Endothelial cell of umbilical vein (primary cell): ENCODE measurements at regions not wholly inside any gene's neighbourhood (a gene's known extent, or its start where the extent isn't known, plus 50 kb on each side); places are given as distances from the start of the nearest gene placed in this dataset.
A peak's percentile ranks its signal among the peaks of the same experiment; 100 is the strongest.

Source experiments
- BruUV-seq: library from RNA; stranded (reverse); fragments of 400-500 nt; replicated peaks from 2 replicates; lab custom pipeline; 2021; lab: Mats Ljungman, UMichigan
- CTCF ChIA-PET: fragments of 300-600, 350-600 bp; sonication (Branson Sonifier 250); formaldehyde crosslinking; loops from one replicate; lab custom pipeline; 2021; ENCODE audit warnings: antibody characterized with exemption, inconsistent platforms; lab: Charles Lee
- POLR2A ChIA-PET: fragments of 300-600, 350-600 bp; sonication (Branson Sonifier 250); formaldehyde crosslinking; loops from one replicate; lab custom pipeline; 2021; ENCODE audit warnings: antibody characterized with exemption, inconsistent platforms; lab: Charles Lee
- DNase-seq: peaks from one replicate; pipeline ENCODE4 v3.0.0-alpha.2; 2011; ENCODE audit warnings: low read depth, low spot score
- FAIRE-seq: peaks from 2 replicates; lab custom pipeline; 2011; peaks lifted over from hg19 to GRCh38; lab: Jason Lieb, UNC
- H2AFZ ChIP-seq: 2 replicates; pipeline ENCODE4 v1.6.0; 2012; ENCODE audit warnings: low read depth, low read length, control low read depth, inconsistent platforms
- H3K27ac ChIP-seq: 2 replicates; pipeline ENCODE4 v1.5.1; 2011; ENCODE audit warnings: low read depth, mild to moderate bottlenecking, control low read depth, low read length, moderate library complexity; ENCODE audit not compliant: insufficient read depth
- H3K27me3 ChIP-seq, 2 experiments: 2 replicates each; pipeline versions ENCODE4 v1.6.0 to v1.6.1; 2011; ENCODE audit warnings: low read length in 2 of 2, mixed read lengths in 1 of 2; ENCODE audit not compliant: control insufficient read depth in 2 of 2, insufficient read depth in 2 of 2
- H3K36me3 ChIP-seq, 2 experiments: 2 replicates in 1 of 2; 3 replicates in 1 of 2; pipeline ENCODE4 v1.5.1; 2011; ENCODE audit warnings: low read length in 2 of 2, mild to moderate bottlenecking in 1 of 2, moderate library complexity in 1 of 2; ENCODE audit not compliant: control insufficient read depth in 2 of 2, insufficient read depth in 2 of 2; ENCODE audit errors: extremely low read depth in 1 of 2
- H3K4me1 ChIP-seq: 3 replicates; pipeline ENCODE4 v1.5.1; 2011; ENCODE audit warnings: mild to moderate bottlenecking, low read length; ENCODE audit not compliant: control insufficient read depth, insufficient read depth; ENCODE audit errors: extremely low read depth
- H3K4me2 ChIP-seq: 2 replicates; pipeline ENCODE4 v1.6.1; 2011; ENCODE audit warnings: low read length, control low read depth, mixed read lengths; ENCODE audit not compliant: insufficient read depth
- H3K4me3 ChIP-seq, 3 experiments: fragments of 200-600 bp in 1 of 3; sonication (generic), shearing (Covaris generic) in 1 of 3; replicated peaks in 1 of 3; 2 replicates each; pipeline ENCODE4 v1.5.1; 2011 to 2016; ENCODE audit warnings: control low read depth in 3 of 3, low read length in 3 of 3, mild to moderate bottlenecking in 2 of 3, inconsistent platforms in 1 of 3, low read depth in 1 of 3, moderate library complexity in 1 of 3; ENCODE audit not compliant: insufficient read depth in 1 of 3
- H3K79me2 ChIP-seq: 2 replicates; pipeline ENCODE4 v1.6.0; 2012; ENCODE audit warnings: low read length, inconsistent platforms; ENCODE audit not compliant: control insufficient read depth, insufficient read depth
- H3K9ac ChIP-seq: replicated peaks from 2 replicates; pipeline ENCODE3; 2011; ENCODE audit warnings: low read length, control low read depth; ENCODE audit not compliant: insufficient read depth; ENCODE audit errors: extremely low read depth
- H3K9me1 ChIP-seq: replicated peaks from 3 replicates; pipeline ENCODE4 v1.6.0; 2011; ENCODE audit warnings: mild to moderate bottlenecking, low read length; ENCODE audit not compliant: control insufficient read depth, insufficient read depth; ENCODE audit errors: extremely low read depth
- H3K9me3 ChIP-seq: replicated peaks from 2 replicates; pipeline ENCODE4 v1.5.1; 2012; ENCODE audit warnings: low read length, inconsistent platforms; ENCODE audit not compliant: control insufficient read depth, insufficient read depth
- H4K20me1 ChIP-seq: replicated peaks from 2 replicates; pipeline ENCODE3; 2011; ENCODE audit warnings: mild to moderate bottlenecking, low read length; ENCODE audit not compliant: control insufficient read depth, insufficient read depth; ENCODE audit errors: extremely low read depth
- EZH2 ChIP-seq: IDR thresholded peaks from 2 replicates; pipeline ENCODE4 v1.6.1; 2012; ENCODE audit warnings: borderline replicate concordance, low read depth, mild to moderate bottlenecking, moderate library complexity, low read length, inconsistent platforms; ENCODE audit not compliant: severe bottlenecking
- FOS ChIP-seq: IDR thresholded peaks from 2 replicates; pipeline ENCODE4 v1.6.1; 2011; ENCODE audit warnings: mild to moderate bottlenecking, low read length, moderate library complexity, borderline replicate concordance; ENCODE audit not compliant: insufficient read depth
- GATA2 ChIP-seq: IDR thresholded peaks from 2 replicates; pipeline ENCODE4 v1.7.0; 2011; ENCODE audit warnings: low read depth, mild to moderate bottlenecking, moderate library complexity, mixed read lengths, low read length; ENCODE audit not compliant: insufficient read length, insufficient read depth
- JUN ChIP-seq: IDR thresholded peaks from 2 replicates; pipeline ENCODE4 v1.6.1; 2011; ENCODE audit warnings: borderline replicate concordance, low read depth; ENCODE audit not compliant: insufficient read length, insufficient read depth
- MYC ChIP-seq: IDR thresholded peaks from one replicate; pipeline ENCODE4 v1.6.1; 2011; ENCODE audit warnings: mild to moderate bottlenecking, low read depth, low read length
- POLR2A ChIP-seq: IDR thresholded peaks from 2 replicates; pipeline ENCODE4 v1.6.1; 2012; ENCODE audit warnings: low read depth, mild to moderate bottlenecking, control low read depth, low read length
- POLR2AphosphoS5 ChIP-seq: IDR thresholded peaks from 2 replicates; pipeline ENCODE4 v1.6.1; 2012; ENCODE audit warnings: low read depth, mild to moderate bottlenecking, control low read depth, low read length, moderate library complexity; ENCODE audit not compliant: insufficient read depth
- dilution Hi-C: fragments of 300-500 bp; cut with MboI; formaldehyde crosslinking; loops from one replicate; pipeline ENCODE4 v1.15.0; 2019; ENCODE audit warnings: low sequenced_read_pairs; ENCODE audit not compliant: extremely low pct_ligation_motif_present
- intact Hi-C: fragments of 100-400 bp; cut with micrococcal nuclease; formaldehyde crosslinking; loops from one replicate; pipeline ENCODE4 v1.10.0; 2022
- TF ChIP-seq, protein P1 (sequence below): IDR thresholded peaks from 2 replicates; pipeline ENCODE4 v1.6.1; 2011; ENCODE audit not compliant: insufficient read depth, insufficient read length
- TF ChIP-seq, protein P2 (sequence below), 2 donors: IDR thresholded peaks; 1 replicate in 1 of 2; 2 replicates in 1 of 2; pipeline ENCODE4 v1.5.1; 2011; ENCODE audit warnings: low read length in 2 of 2, mild to moderate bottlenecking in 2 of 2, moderate library complexity in 2 of 2, control low read depth in 1 of 2, inconsistent platforms in 1 of 2, low read depth in 1 of 2; ENCODE audit not compliant: insufficient read depth in 1 of 2; ENCODE audit errors: extremely low read depth in 1 of 2

DNA sequence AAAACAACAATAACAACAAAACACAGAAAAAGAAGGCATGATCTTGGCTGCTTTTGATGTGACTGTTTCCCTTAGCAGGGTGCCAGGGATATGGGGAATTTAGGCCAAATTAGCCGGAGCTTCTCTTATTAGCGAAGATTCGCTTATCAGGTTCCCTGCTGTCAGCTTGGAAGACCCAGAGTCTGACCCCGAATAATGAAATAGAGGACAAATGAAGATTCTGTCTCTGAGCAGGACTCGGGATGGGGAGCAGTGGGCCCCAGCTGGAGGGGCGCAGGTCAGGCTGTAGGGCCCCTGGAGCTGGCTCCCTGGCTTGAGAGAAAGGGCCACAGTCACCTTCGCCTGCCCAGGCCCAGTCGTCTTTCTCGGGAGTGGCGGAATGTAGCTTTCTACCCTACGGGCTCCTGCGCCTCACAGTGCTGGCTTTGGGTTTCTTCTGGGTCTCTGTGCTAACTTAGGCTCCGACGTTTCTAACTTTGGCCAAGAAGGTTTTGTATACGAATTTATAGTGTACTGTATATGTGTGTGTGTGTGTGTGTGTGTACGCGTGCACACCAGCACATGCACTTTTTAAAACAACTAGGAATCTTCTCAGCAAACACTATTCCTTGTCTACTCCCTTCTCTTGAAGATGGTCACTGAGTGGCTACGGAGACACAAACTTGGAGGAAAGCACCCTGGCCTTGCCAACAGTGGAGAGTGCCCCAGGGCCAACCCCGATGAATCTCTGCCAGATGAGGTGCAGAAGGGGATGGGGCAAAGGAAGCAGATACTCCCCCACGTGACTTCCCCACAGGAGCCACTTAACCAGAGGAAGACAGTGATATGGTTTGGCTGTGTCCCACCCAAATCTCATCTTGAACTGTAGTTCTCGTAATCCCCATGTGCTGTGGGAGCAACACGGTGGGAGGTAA is 195.6 kb upstream of the COPS8 start:
- CTCF ChIA-PET, result interaction anchor here (0.6 to 1.6 kb wide), 6 partner anchors 36 to 178 kb away, joined by 3 to 5 read pairs (median 3); no protein-coding TSS in a partner anchor
- dilution Hi-C loops (loop anchor here (5.0 kb wide), 1 partner anchor 58 kb away; no protein-coding TSS in a partner anchor), intact Hi-C loops (loop anchor here (1.0 to 5.0 kb wide), 7 partner anchors 108 to 383 kb away; a partner anchor contains a TSS)
- H4K20me1 ChIP-seq, result no peaks in the 10 kb centered on the region
- TF ChIP-seq EZH2 (no peak), GATA2 (no peak), POLR2AphosphoS5 (no peak), FOS (no peak), POLR2A (no peak), JUN (no peak), MYC (no peak)
- TF ChIP-seq, protein P1, sequence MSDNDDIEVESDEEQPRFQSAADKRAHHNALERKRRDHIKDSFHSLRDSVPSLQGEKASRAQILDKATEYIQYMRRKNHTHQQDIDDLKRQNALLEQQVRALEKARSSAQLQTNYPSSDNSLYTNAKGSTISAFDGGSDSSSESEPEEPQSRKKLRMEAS, result no peak
- TF ChIP-seq, protein P2, sequence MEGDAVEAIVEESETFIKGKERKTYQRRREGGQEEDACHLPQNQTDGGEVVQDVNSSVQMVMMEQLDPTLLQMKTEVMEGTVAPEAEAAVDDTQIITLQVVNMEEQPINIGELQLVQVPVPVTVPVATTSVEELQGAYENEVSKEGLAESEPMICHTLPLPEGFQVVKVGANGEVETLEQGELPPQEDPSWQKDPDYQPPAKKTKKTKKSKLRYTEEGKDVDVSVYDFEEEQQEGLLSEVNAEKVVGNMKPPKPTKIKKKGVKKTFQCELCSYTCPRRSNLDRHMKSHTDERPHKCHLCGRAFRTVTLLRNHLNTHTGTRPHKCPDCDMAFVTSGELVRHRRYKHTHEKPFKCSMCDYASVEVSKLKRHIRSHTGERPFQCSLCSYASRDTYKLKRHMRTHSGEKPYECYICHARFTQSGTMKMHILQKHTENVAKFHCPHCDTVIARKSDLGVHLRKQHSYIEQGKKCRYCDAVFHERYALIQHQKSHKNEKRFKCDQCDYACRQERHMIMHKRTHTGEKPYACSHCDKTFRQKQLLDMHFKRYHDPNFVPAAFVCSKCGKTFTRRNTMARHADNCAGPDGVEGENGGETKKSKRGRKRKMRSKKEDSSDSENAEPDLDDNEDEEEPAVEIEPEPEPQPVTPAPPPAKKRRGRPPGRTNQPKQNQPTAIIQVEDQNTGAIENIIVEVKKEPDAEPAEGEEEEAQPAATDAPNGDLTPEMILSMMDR (IDR thresholded peaks at IDR 0.05; ENCODE audit: extremely low read depth in 1 of 2, insufficient read depth in 1 of 2, low read depth in 1 of 2, low read length in 2 of 2), result no peak
- POLR2A ChIA-PET, result interaction anchor here (0.7 to 1.4 kb wide), 2 partner anchors 18 to 109 kb away, joined by 3 to 5 read pairs; no protein-coding TSS in a partner anchor
- no peaks in the 10 kb centered on the region for H3K36me3 ChIP-seq
- H3K4me2 ChIP-seq, result peak overlapping the region; percentile 21
- FAIRE-seq (no peak), DNase-seq (no peak)
- no peaks in the 10 kb centered on the region for H3K79me2 ChIP-seq
- H3K9ac ChIP-seq, result peak overlapping the region; percentile 89
- H3K27me3 ChIP-seq, result no peaks in the 10 kb centered on the region
- H3K27ac ChIP-seq, result peak overlapping the region; percentile 98
- TSS peak; percentile 14 for BruUV-seq
- peaks cover 35% of the 10 kb centered on the region for H3K4me1 ChIP-seq
- H3K9me3 ChIP-seq, result no peaks in the 10 kb centered on the region
- no peaks in the 10 kb centered on the region for H3K9me1 ChIP-seq
- no peak overlapping the region for H3K4me3 ChIP-seq
- no peak overlapping the region for H2AFZ ChIP-seq
